Spinal cord (tissue), 9 donors: ENCODE measurements at regions not wholly inside any gene's neighbourhood (a gene's known extent, or its start where the extent isn't known, plus 50 kb on each side); places are given as distances from the start of the nearest gene placed in this dataset.
A peak's percentile ranks its signal among the peaks of the same experiment; 100 is the strongest.

Source experiments
- DNase-seq, 6 donors: peaks; one replicate each; pipeline versions ENCODE4 v3.0.0 to v3.0.0-alpha.2; 2013 to 2015; ENCODE audit warnings: low spot score in 6 of 6, low read depth in 4 of 6
- H3K27ac ChIP-seq: one replicate; pipeline ENCODE4 v1.5.1; 2013; ENCODE audit warnings: low read depth, low read length, control low read depth
- H3K27me3 ChIP-seq: one replicate; pipeline ENCODE4 v1.6.1; 2013; ENCODE audit warnings: low read length; ENCODE audit not compliant: control insufficient read depth, insufficient read depth
- H3K36me3 ChIP-seq: one replicate; pipeline ENCODE4 v1.6.1; 2013; ENCODE audit warnings: low read length; ENCODE audit not compliant: control insufficient read depth, insufficient read depth
- H3K4me1 ChIP-seq: one replicate; pipeline ENCODE4 v1.6.1; 2013; ENCODE audit warnings: low read length; ENCODE audit not compliant: control insufficient read depth, insufficient read depth
- H3K4me3 ChIP-seq: one replicate; pipeline ENCODE4 v1.5.1; 2013; ENCODE audit warnings: low read depth, low read length, control low read depth
- H3K9me3 ChIP-seq: one replicate; pipeline ENCODE4 v1.6.1; 2013; ENCODE audit warnings: low read length; ENCODE audit not compliant: control insufficient read depth, insufficient read depth
- WGBS: methylation state at CpG from one replicate; pipeline ENCODE4 v1.1.5; 2013; ENCODE audit warnings: missing lambda C conversion rate; ENCODE audit not compliant: insufficient coverage; 5-methylcytosine and 5-hydroxymethylcytosine counted together
- donor health status: healthy.

GRCh38 chr2:22497789-22498188, 887.2 kb upstream of the KLHL29 start:
- Histone ChIP-seq H3K4me3 (no peak overlapping the region), H3K27ac (no peak overlapping the region), H3K27me3 (no peaks in the 10 kb centered on the region), H3K36me3 (no peaks in the 10 kb centered on the region), H3K4me1 (no peaks in the 10 kb centered on the region), H3K9me3 (no peaks in the 10 kb centered on the region)
- no peak for DNase-seq
- 87% methylated on average over 3 of the region's 3 CpGs for WGBS

GRCh38 chr2:22499082-22499839, 885.7 kb upstream of the KLHL29 start:
- H3K27me3 ChIP-seq: no peaks in the 10 kb centered on the region
- no peaks in the 10 kb centered on the region for H3K36me3 ChIP-seq
- WGBS: no CpG with 5 or more reads among the region's 4 CpGs
- no peaks in the 10 kb centered on the region for H3K9me3 ChIP-seq
- no peaks in the 10 kb centered on the region for H3K4me1 ChIP-seq
- H3K27ac ChIP-seq: no peak overlapping the region
- no peak overlapping the region for H3K4me3 ChIP-seq
- DNase-seq: peak in 2 of 6 donors; percentile 59 to 86

GRCh38 chr2:22500555-22500935, 884.4 kb upstream of the KLHL29 start:
- H3K4me1 ChIP-seq: no peaks in the 10 kb centered on the region
- H3K4me3 ChIP-seq: no peak overlapping the region
- no peak overlapping the region for H3K27ac ChIP-seq
- no peaks in the 10 kb centered on the region for H3K27me3 ChIP-seq
- no peaks in the 10 kb centered on the region for H3K36me3 ChIP-seq
- peak in 1 of 6 donors; percentile 90 for DNase-seq
- WGBS: 100% methylated on average over 1 of the region's 1 CpG
- no peaks in the 10 kb centered on the region for H3K9me3 ChIP-seq

- Histone ChIP-seq H3K4me1 (no peaks in the 10 kb centered on the region), H3K27ac (no peak overlapping the region), H3K36me3 (no peaks in the 10 kb centered on the region), H3K27me3 (no peaks in the 10 kb centered on the region), H3K4me3 (no peak overlapping the region), H3K9me3 (no peaks in the 10 kb centered on the region)
- no CpG with 5 or more reads among the region's 2 CpGs for WGBS
- peak in 1 of 6 donors; percentile 72 for DNase-seq
Observed at GRCh38 chr2:22501851-22502250, 883.1 kb upstream of the KLHL29 start.

- H3K27ac ChIP-seq: no peak overlapping the region
- H3K4me1 ChIP-seq: no peaks in the 10 kb centered on the region
- H3K36me3 ChIP-seq: no peaks in the 10 kb centered on the region
- H3K27me3 ChIP-seq: no peaks in the 10 kb centered on the region
- no CpG with 5 or more reads among the region's 4 CpGs for WGBS
- no peak for DNase-seq
- H3K9me3 ChIP-seq: no peaks in the 10 kb centered on the region
- no peak overlapping the region for H3K4me3 ChIP-seq
Observed at GRCh38 chr2:22513563-22513962, 871.4 kb upstream of the KLHL29 start.

GRCh38 chr2:22517141-22517540, 867.8 kb upstream of the KLHL29 start:
- Histone ChIP-seq H3K27me3 (no peaks in the 10 kb centered on the region), H3K27ac (no peak overlapping the region)
- no CpG with 5 or more reads among the region's 1 CpG for WGBS

GRCh38 chr2:22518641-22519040, 866.3 kb upstream of the KLHL29 start:
- peak in 1 of 6 donors; percentile 11 for DNase-seq
- H3K36me3 ChIP-seq: no peaks in the 10 kb centered on the region
- H3K27me3 ChIP-seq: no peaks in the 10 kb centered on the region
- no peak overlapping the region for H3K27ac ChIP-seq
- peaks cover 3% of the 10 kb centered on the region for H3K4me1 ChIP-seq
- H3K4me3 ChIP-seq: no peak overlapping the region
- no peaks in the 10 kb centered on the region for H3K9me3 ChIP-seq

More at GRCh38 chr2:22517141-22517540, 867.8 kb upstream of the KLHL29 start:
- H3K9me3 ChIP-seq: no peaks in the 10 kb centered on the region
- H3K4me1 ChIP-seq: peaks cover 3% of the 10 kb centered on the region
- no peak for DNase-seq
- H3K4me3 ChIP-seq: no peak overlapping the region
- no peaks in the 10 kb centered on the region for H3K36me3 ChIP-seq

GRCh38 chr2:22520369-22521288, 864.4 kb upstream of the KLHL29 start:
- Histone ChIP-seq H3K27ac (no peak overlapping the region), H3K4me1 (peaks cover 3% of the 10 kb centered on the region), H3K4me3 (no peak overlapping the region), H3K9me3 (no peaks in the 10 kb centered on the region), H3K36me3 (no peaks in the 10 kb centered on the region), H3K27me3 (no peaks in the 10 kb centered on the region)
- peak in 1 of 6 donors; percentile 48 for DNase-seq
- WGBS: 77% methylated on average over 4 of the region's 8 CpGs

- H3K4me1 ChIP-seq: peaks cover 3% of the 10 kb centered on the region
- H3K27me3 ChIP-seq: no peaks in the 10 kb centered on the region
- DNase-seq: no peak
- H3K36me3 ChIP-seq: no peaks in the 10 kb centered on the region
- H3K4me3 ChIP-seq: no peak overlapping the region
- no peak overlapping the region for H3K27ac ChIP-seq
- no peaks in the 10 kb centered on the region for H3K9me3 ChIP-seq
Observed at GRCh38 chr2:22521620-22522019, 863.4 kb upstream of the KLHL29 start.

GRCh38 chr2:22525681-22526080, 859.3 kb upstream of the KLHL29 start:
- DNase-seq: no peak

More at GRCh38 chr2:22525681-22526080, 859.3 kb upstream of the KLHL29 start:
- no peaks in the 10 kb centered on the region for H3K27me3 ChIP-seq
- H3K9me3 ChIP-seq: no peaks in the 10 kb centered on the region
- no peak overlapping the region for H3K27ac ChIP-seq
- H3K4me3 ChIP-seq: no peak overlapping the region
- H3K36me3 ChIP-seq: no peaks in the 10 kb centered on the region
- peaks cover under 1% of the 10 kb centered on the region for H3K4me1 ChIP-seq
